D721Med (cell line): ENCODE measurements at regions not wholly inside any gene's neighbourhood (a gene's known extent, or its start where the extent isn't known, plus 50 kb on each side); places are given as distances from the start of the nearest gene placed in this dataset.
"Not testable (repeated sequence)": the region's sequence is repeated elsewhere in the genome, so short reads cannot be mapped to it uniquely, and the experiment has no call there.

ENCODE experiments used
- DNase-seq: peaks from one replicate; pipeline ENCODE4 v3.0.0; 2011; ENCODE audit warnings: low spot score; ENCODE audit not compliant: insufficient read length
- FAIRE-seq: peaks from 2 replicates; lab custom pipeline; 2011; peaks lifted over from hg19 to GRCh38; lab: Jason Lieb, UNC
- CTCF ChIP-seq: IDR thresholded peaks from 2 replicates; pipeline ENCODE4 v1.5.1; 2012; ENCODE audit warnings: mild to moderate bottlenecking, control low read depth; ENCODE audit not compliant: insufficient read depth; ENCODE audit errors: missing control alignments

- no peak for TF ChIP-seq CTCF
- no peak for FAIRE-seq
Observed at GRCh38 chr5:89673019-89673418, 736.5 kb downstream of the CETN3 start.

DNA sequence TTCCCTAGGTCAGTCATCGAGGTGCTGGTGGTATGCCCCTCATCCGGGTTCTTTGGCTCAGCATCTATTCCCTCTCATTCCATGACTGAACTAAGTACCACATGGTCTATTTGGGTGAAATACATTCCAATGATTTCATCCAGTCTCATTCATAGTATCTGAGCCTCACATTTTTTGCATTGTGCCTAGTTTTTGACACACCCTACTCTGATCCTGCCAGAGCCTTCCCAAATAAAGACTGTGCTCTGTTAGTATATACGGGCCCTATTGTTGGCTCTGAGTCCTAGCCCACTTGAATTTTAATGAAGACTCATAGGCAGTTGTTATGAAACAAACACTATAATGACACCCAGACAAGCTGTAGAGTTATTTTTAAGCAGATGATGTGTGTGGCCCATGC, 740.7 kb downstream of the CETN3 start:
- no peak for TF ChIP-seq CTCF
- no peak for FAIRE-seq
- DNase-seq: no peak

More at GRCh38 chr5:89673019-89673418, 736.5 kb downstream of the CETN3 start:
- no peak for DNase-seq

- no peak for FAIRE-seq
- no peak for DNase-seq
Observed at GRCh38 chr5:89662499-89662898, 747.1 kb downstream of the CETN3 start.

DNA sequence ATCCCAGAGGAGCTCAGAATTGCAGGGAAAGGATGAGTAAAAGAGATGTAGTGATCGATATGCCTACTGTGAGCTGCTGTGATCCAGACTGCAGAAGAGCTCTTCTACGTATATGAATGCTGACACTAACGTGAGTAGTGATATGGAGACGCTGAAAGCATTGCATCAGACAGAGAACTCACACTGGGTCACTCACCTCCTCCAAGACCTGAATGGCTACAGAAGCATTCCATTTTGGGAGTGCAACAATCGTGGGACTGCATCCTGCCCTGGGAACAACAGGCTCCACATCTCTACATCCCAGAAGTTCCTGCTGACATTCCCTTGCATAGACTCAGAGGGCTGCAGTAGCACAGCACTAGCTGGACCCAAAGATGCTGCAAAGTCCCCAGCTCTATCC, 755.9 kb upstream of the MEF2C start:
- TF ChIP-seq CTCF: no peak
- FAIRE-seq (no peak), DNase-seq (no peak)

More at GRCh38 chr5:89662499-89662898, 747.1 kb downstream of the CETN3 start:
- TF ChIP-seq CTCF: no peak

DNA sequence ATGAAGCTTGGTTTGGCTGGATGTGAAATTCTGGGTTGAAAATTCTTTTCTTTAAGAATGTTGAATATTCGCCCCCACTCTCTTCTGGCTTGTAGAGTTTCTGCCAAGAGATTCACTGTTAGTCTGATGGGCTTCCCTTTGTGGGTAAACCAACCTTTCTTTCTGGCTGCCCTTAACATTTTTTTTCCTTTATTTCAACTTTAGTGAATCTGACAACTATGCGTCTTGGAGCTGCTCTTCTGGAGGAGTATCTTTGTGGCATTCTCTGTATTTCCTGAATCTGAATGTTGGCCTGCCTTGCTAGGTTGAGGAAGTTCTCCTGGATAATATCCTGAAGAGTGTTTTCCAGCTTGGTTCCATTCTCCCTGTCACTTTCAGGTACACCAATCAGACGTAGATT, 751.2 kb upstream of the MEF2C start:
- not testable (repeated sequence) for FAIRE-seq

DNA sequence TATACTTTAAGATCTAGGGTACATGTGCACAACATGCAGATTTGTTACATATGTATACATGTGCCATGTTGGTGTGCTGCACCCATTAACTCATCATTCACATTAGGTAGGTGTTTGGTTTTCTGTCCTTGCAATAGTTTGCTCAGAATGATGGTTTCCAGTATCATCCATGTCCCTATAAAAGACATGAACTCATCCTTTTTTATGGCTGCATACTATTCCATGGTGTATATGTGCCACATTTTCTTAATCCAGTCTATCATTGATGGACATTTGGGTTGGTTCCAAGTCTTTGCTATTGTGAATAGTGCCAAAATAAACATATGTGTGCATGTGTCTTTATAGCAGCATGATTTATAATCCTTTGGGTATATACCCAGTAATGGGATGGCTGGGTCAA, 747.1 kb upstream of the MEF2C start:
- not testable (repeated sequence) for DNase-seq, FAIRE-seq

More for the DNA sequence above, 751.2 kb upstream of the MEF2C start:
- not testable (repeated sequence) for DNase-seq

DNA sequence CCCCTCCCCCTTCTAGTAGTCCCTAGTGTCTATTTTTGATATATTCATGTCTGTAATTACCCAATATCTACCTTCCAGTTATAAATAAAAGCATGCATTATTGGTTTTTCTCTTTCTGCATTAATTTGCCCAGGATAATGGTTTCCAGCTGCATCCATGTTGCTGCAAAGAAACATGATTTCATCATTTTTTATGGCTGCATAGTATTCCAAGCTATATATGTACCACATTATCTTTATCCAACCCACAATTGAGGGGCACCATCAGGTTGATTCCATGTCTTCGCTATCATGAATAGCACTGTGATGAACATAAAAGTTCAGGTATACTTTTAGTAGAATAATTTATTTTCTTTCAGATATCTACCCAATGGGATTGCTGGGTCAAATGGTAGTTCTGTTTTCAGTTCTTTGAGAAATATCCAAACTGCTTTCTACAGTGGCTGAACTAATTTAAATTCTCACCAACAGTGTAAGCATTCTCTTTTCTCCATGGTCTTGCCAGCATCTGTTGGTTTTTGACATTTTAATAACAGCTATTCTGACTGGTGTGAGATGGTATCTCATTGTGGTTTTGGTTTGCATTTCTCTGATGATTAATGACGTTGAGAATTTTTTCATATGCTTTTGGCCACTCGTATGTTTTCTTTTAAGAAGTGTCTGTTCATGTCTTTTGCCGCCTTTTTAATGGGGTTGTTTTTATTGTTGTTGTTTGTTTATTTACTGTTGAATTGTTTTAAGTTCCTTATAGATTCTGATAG, 746.1 kb upstream of the MEF2C start:
- FAIRE-seq (no peak), DNase-seq (no peak)
- no peak for TF ChIP-seq CTCF

DNA sequence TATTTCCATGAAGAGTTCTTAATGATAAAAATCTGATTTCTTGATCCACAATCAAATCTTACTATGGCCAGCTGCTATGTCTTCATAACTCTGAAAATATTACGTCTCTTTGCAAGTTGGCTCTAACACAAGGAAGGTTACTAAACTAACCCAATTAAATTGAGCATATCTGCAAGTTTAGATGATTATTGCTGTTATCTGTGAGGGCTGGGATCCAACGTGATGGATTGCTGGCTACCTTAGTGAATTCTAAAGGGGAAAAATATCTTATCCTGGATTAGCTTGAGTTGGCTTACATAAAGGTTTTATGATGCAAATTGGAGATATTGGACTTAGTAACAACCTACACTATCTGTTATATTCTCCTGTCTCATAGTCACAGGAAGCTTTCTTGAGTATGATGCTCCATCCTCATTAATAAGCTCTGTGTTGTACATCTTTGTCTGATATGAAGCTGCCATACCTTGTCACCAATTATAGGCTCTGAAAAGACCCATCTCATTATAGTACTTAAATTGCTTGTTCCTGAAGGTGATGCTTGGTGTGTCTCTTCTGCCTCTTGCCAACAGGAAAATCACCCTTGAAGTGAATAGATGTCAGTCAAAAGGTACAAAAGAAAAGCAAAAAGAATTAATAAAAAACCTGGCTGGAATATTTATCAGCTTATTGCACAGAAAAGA, 733.0 kb upstream of the MEF2C start:
- DNase-seq (no peak), FAIRE-seq (no peak)
- no peak for TF ChIP-seq CTCF
